ENCODE measurements at regions not wholly inside any gene's neighbourhood (a gene's known extent, or its start where the extent isn't known, plus 50 kb on each side); places are given as distances from the start of the nearest gene placed in this dataset.
A peak's percentile ranks its signal among the peaks of the same experiment; 100 is the strongest.

- no peak for TF ChIP-seq CTCF (conservative IDR thresholded peaks at IDR 0.05)
- no peak for TF ChIP-seq ZFX (IDR thresholded peaks at IDR 0.05)
- H3K27ac ChIP-seq: no peak overlapping the region
These were observed 83.5 kb upstream of the BCL6 start for GRCh38 chr3:187828579-187829452.

GRCh38 chr3:187830181-187830580, 84.9 kb upstream of the BCL6 start:
- H3K27ac ChIP-seq: no peak overlapping the region
- TF ChIP-seq CTCF (conservative IDR thresholded peaks at IDR 0.05) (no peak), ZFX (IDR thresholded peaks at IDR 0.05) (no peak)

GRCh38 chr3:187831125-187832051, 86.1 kb upstream of the BCL6 start:
- no peak for TF ChIP-seq ZFX (IDR thresholded peaks at IDR 0.05)
- TF ChIP-seq CTCF (conservative IDR thresholded peaks at IDR 0.05): no peak
- H3K27ac ChIP-seq: no peak overlapping the region

GRCh38 chr3:187832202-187832601, 86.9 kb upstream of the BCL6 start:
- no peak overlapping the region for H3K27ac ChIP-seq
- TF ChIP-seq CTCF (conservative IDR thresholded peaks at IDR 0.05): peak; percentile 27
- TF ChIP-seq ZFX (IDR thresholded peaks at IDR 0.05): no peak

- H3K27ac ChIP-seq: no peak overlapping the region
- TF ChIP-seq CTCF (conservative IDR thresholded peaks at IDR 0.05): no peak
- no peak for TF ChIP-seq ZFX (IDR thresholded peaks at IDR 0.05)
These were observed 88.1 kb upstream of the BCL6 start for GRCh38 chr3:187833375-187833774.

GRCh38 chr3:187833799-187834578, 88.7 kb upstream of the BCL6 start:
- TF ChIP-seq CTCF (conservative IDR thresholded peaks at IDR 0.05) (no peak), ZFX (IDR thresholded peaks at IDR 0.05) (no peak)
- no peak overlapping the region for H3K27ac ChIP-seq
